HCT116 (cell line): ENCODE measurements at regions not wholly inside any gene's neighbourhood (a gene's known extent, or its start where the extent isn't known, plus 50 kb on each side); places are given as distances from the start of the nearest gene placed in this dataset.

Experiments
- ATAC-seq: fragments of 200-7000 bp; cut with Tn5 transposase; 2 replicates; pipeline ENCODE4 v1.9.1; 2020; ENCODE audit warnings: mild to moderate bottlenecking, moderate library complexity
- BruUV-seq: library from RNA; stranded (reverse); fragments of 400-500 nt; replicated peaks from 2 replicates; lab custom pipeline; 2021; lab: Mats Ljungman, UMichigan
- CTCF ChIA-PET: fragments of 300-600 bp; sonication (Branson Sonifier 250); formaldehyde crosslinking; loops from one replicate; lab custom pipeline; 2021; ENCODE audit warnings: antibody characterized with exemption; lab: Charles Lee
- POLR2A ChIA-PET: fragments of 300-600, 350-600 bp; sonication (Branson Sonifier 250); formaldehyde crosslinking; loops from one replicate; lab custom pipeline; 2021; ENCODE audit warnings: antibody characterized with exemption; lab: Charles Lee
- RAD21 ChIA-PET, 2 experiments: fragments of 300-600 bp; sonication (Branson Sonifier 250); formaldehyde crosslinking; loops; one replicate each; lab custom pipeline; 2023; ENCODE audit warnings: low total read pairs in 2 of 2; ENCODE audit not compliant: uncharacterized antibody in 2 of 2, unreplicated experiment in 2 of 2, low non-redundant PET in 1 of 2; lab: Charles Lee
- DNase-seq: peaks from one replicate; pipeline ENCODE4 v3.0.0-alpha.2; 2010; ENCODE audit warnings: low read depth, low spot score
- H2AFZ ChIP-seq: fragments of 200-600 bp; shearing (Covaris generic), sonication (generic); 2 replicates; pipeline ENCODE4 v1.6.1; 2017; ENCODE audit warnings: low read depth, mixed run types, mixed read lengths, antibody characterized with exemption, low read length; ENCODE audit not compliant: poor library complexity, severe bottlenecking
- H3K27ac ChIP-seq: 2 replicates; pipeline ENCODE4 v1.5.1; 2012; ENCODE audit warnings: low read depth, low read length
- H3K27me3 ChIP-seq: fragments of 200-600 bp; sonication (generic); 2 replicates; pipeline ENCODE4 v1.6.1; 2016; ENCODE audit warnings: mixed run types, low read length, mixed read lengths; ENCODE audit not compliant: insufficient read depth
- H3K36me3 ChIP-seq, 2 experiments: fragments of 200-500 bp in 1 of 2; fragments of 200-600 bp in 1 of 2; sonication (Bioruptor generic) in 1 of 2; sonication (generic) in 1 of 2; 2 replicates each; pipeline versions ENCODE4 v1.5.1 to v1.6.1; 2014 to 2016; ENCODE audit warnings: low read length in 2 of 2, inconsistent platforms in 1 of 2, mixed read lengths in 1 of 2, mixed run types in 1 of 2; ENCODE audit not compliant: insufficient read depth in 2 of 2, control insufficient read depth in 1 of 2
- H3K4me1 ChIP-seq, 2 experiments: fragments of 200-600 bp in 1 of 2; sonication (generic) in 1 of 2; 2 replicates each; pipeline versions ENCODE4 v1.5.1 to v1.6.1; 2012 to 2017; ENCODE audit warnings: low read length in 2 of 2, inconsistent platforms in 1 of 2, mild to moderate bottlenecking in 1 of 2, mixed read lengths in 1 of 2, mixed run types in 1 of 2, moderate library complexity in 1 of 2; ENCODE audit not compliant: insufficient read depth in 2 of 2, control insufficient read depth in 1 of 2
- H3K4me2 ChIP-seq: fragments of 200-600 bp; sonication (generic); 2 replicates; pipeline ENCODE4 v1.6.1; 2017; ENCODE audit warnings: mixed run types, low read length, mixed read lengths
- H3K4me3 ChIP-seq, 2 experiments: fragments of 200-600 bp in 1 of 2; sonication (generic) in 1 of 2; replicated peaks in 1 of 2; 2 replicates each; pipeline ENCODE4 v1.5.1; 2011 to 2016; ENCODE audit warnings: low read length in 2 of 2, control low read depth in 1 of 2, low read depth in 1 of 2, mild to moderate bottlenecking in 1 of 2, mixed read lengths in 1 of 2, mixed run types in 1 of 2
- H3K79me2 ChIP-seq: fragments of 200-600 bp; sonication (generic); 2 replicates; pipeline ENCODE4 v1.6.1; 2017; ENCODE audit warnings: mild to moderate bottlenecking, mixed run types, low read length, moderate library complexity, mixed read lengths; ENCODE audit not compliant: insufficient read depth
- H3K9ac ChIP-seq: fragments of 200-600 bp; sonication (generic); 2 replicates; pipeline ENCODE4 v1.6.1; 2016; ENCODE audit warnings: low read length, mixed read lengths
- H3K9me2 ChIP-seq: fragments of 200-600 bp; sonication (generic), shearing (Covaris generic); 2 replicates; pipeline ENCODE4 v1.6.1; 2017; ENCODE audit warnings: mixed run types, mild to moderate bottlenecking, moderate library complexity; ENCODE audit not compliant: insufficient read depth
- H3K9me3 ChIP-seq, 2 experiments: fragments of 200-500 bp in 1 of 2; fragments of 200-600 bp in 1 of 2; sonication (Bioruptor generic) in 1 of 2; sonication (generic) in 1 of 2; 2 replicates each; pipeline ENCODE4 v1.6.1; 2014 to 2017; ENCODE audit warnings: low read length in 2 of 2, mixed read lengths in 2 of 2, inconsistent platforms in 1 of 2, low read depth in 1 of 2, mild to moderate bottlenecking in 1 of 2, mixed run types in 1 of 2, moderate library complexity in 1 of 2; ENCODE audit not compliant: control insufficient read depth in 1 of 2, insufficient read depth in 1 of 2
- H4K20me1 ChIP-seq: fragments of 200-600 bp; sonication (generic), shearing (Covaris generic); 2 replicates; pipeline ENCODE4 v1.6.1; 2017; ENCODE audit warnings: mixed run types, mild to moderate bottlenecking, moderate library complexity; ENCODE audit not compliant: insufficient read depth
- CBX3 ChIP-seq: IDR thresholded peaks from 2 replicates; pipeline ENCODE4 v1.6.1; 2012; ENCODE audit warnings: low read depth
- CEBPB ChIP-seq: IDR thresholded peaks from 2 replicates; pipeline ENCODE4 v1.6.1; 2012; ENCODE audit warnings: low read depth
- CTCF ChIP-seq, 3 experiments: fragments of 200-600 bp in 1 of 3; sonication (generic) in 1 of 3; IDR thresholded peaks in 2 of 3; conservative IDR thresholded peaks in 1 of 3; 2 replicates each; pipeline ENCODE4 v1.5.1; 2012 to 2017; ENCODE audit warnings: low read depth in 2 of 3, low read length in 2 of 3, antibody characterized with exemption in 1 of 3, borderline replicate concordance in 1 of 3, control low read depth in 1 of 3, mild to moderate bottlenecking in 1 of 3, mixed read lengths in 1 of 3, mixed run types in 1 of 3, moderate library complexity in 1 of 3; ENCODE audit not compliant: insufficient read depth in 1 of 3
- EGR1 ChIP-seq: IDR thresholded peaks from 2 replicates; pipeline ENCODE4 v1.6.1; 2012; ENCODE audit warnings: low read depth
- ELF1 ChIP-seq: IDR thresholded peaks from 2 replicates; pipeline ENCODE4 v1.6.1; 2012; ENCODE audit warnings: low read depth, borderline replicate concordance
- EZH2phosphoT487 ChIP-seq: fragments of 200-600 bp; IDR thresholded peaks from 2 replicates; pipeline ENCODE4 v1.6.1; 2018; ENCODE audit warnings: antibody characterized with exemption, borderline replicate concordance
- JUND ChIP-seq: IDR thresholded peaks from 2 replicates; pipeline ENCODE4 v1.6.1; 2012
- POLR2AphosphoS5 ChIP-seq: IDR thresholded peaks from 2 replicates; pipeline ENCODE4 v1.6.1; 2011; ENCODE audit warnings: mild to moderate bottlenecking, low read depth, low read length, moderate library complexity
- SP1 ChIP-seq: IDR thresholded peaks from 2 replicates; pipeline ENCODE4 v1.6.1; 2012; ENCODE audit warnings: low read depth
- YY1 ChIP-seq: IDR thresholded peaks from 2 replicates; pipeline ENCODE4 v1.6.1; 2011; ENCODE audit warnings: low read length, low read depth, moderate library complexity, mild to moderate bottlenecking; ENCODE audit not compliant: insufficient replicate concordance; ENCODE audit errors: extremely low read depth
- ZBTB33 ChIP-seq: IDR thresholded peaks from 2 replicates; pipeline ENCODE4 v1.6.1; 2011; ENCODE audit warnings: mild to moderate bottlenecking, low read length, moderate library complexity; ENCODE audit not compliant: insufficient replicate concordance; ENCODE audit errors: extremely low read depth
- ZFX ChIP-seq: fragments of 450-650 bp; IDR thresholded peaks from 2 replicates; pipeline ENCODE4 v1.6.1; 2017
- ZNF274 ChIP-seq: fragments of 200-500 bp; sonication (Bioruptor generic); IDR thresholded peaks from 2 replicates; pipeline ENCODE4 v1.6.1; 2014; ENCODE audit warnings: mild to moderate bottlenecking, low read depth, low read length, inconsistent platforms
- intact Hi-C: fragments of 100-400 bp; cut with micrococcal nuclease; formaldehyde crosslinking; loops from 2 replicates; pipeline ENCODE4 v1.10.0; 2022

GRCh38 chr11:104333977-104334376, 170.0 kb upstream of the PDGFD start:
- H3K9me3 ChIP-seq: no peaks in the 10 kb centered on the region
- H3K4me2 ChIP-seq: no peak overlapping the region
- no peak overlapping the region for H3K27ac ChIP-seq
- intact Hi-C loops: no loop called here
- no peaks in the 10 kb centered on the region for H3K79me2 ChIP-seq
- H3K9ac ChIP-seq: no peak overlapping the region
- TF ChIP-seq YY1 (peak; percentile 23), CEBPB (no peak), CTCF (IDR thresholded peaks at IDR 0.05 in 2 of 3, conservative IDR thresholded peaks at IDR 0.05 in 1 of 3; ENCODE audit: borderline replicate concordance in 1 of 3, insufficient read depth in 1 of 3, low read depth in 2 of 3, low read length in 2 of 3) (peak in 2 of 3 experiments; percentile 48 to 54; a peak in 4 of 6 replicates)
- H3K9me2 ChIP-seq: no peaks in the 10 kb centered on the region
- no peaks in the 10 kb centered on the region for H3K36me3 ChIP-seq
- no TSS peak for BruUV-seq
- DNase-seq (peak; percentile 7), ATAC-seq (no peak)
- H2AFZ ChIP-seq: no peak overlapping the region
- no peak overlapping the region for H3K4me3 ChIP-seq
- no peaks in the 10 kb centered on the region for H3K4me1 ChIP-seq
- POLR2A ChIA-PET: no interaction called here
- H4K20me1 ChIP-seq: no peaks in the 10 kb centered on the region
- RAD21 ChIA-PET: no interaction called here
- H3K27me3 ChIP-seq: no peaks in the 10 kb centered on the region
- CTCF ChIA-PET: no interaction called here

- ChIA-PET POLR2A (no interaction called here), RAD21 (no interaction called here), CTCF (interaction anchor here (0.8 to 1.6 kb wide), 5 partner anchors 9 to 1531 kb away, joined by 3 to 5 read pairs (median 4); no protein-coding TSS in a partner anchor)
- no peaks in the 10 kb centered on the region for H3K9me2 ChIP-seq
- no peaks in the 10 kb centered on the region for H4K20me1 ChIP-seq
- no peaks in the 10 kb centered on the region for H3K4me1 ChIP-seq
- no peak overlapping the region for H3K4me3 ChIP-seq
- H3K27me3 ChIP-seq: no peaks in the 10 kb centered on the region
- no peaks in the 10 kb centered on the region for H3K36me3 ChIP-seq
- ATAC-seq (peak; percentile 82), DNase-seq (peak; percentile 32)
- no peak overlapping the region for H3K4me2 ChIP-seq
- H3K27ac ChIP-seq: no peak overlapping the region
- H2AFZ ChIP-seq: no peak overlapping the region
- intact Hi-C loops: no loop called here
- H3K79me2 ChIP-seq: no peaks in the 10 kb centered on the region
- no TSS peak for BruUV-seq
- H3K9me3 ChIP-seq: no peaks in the 10 kb centered on the region
- H3K9ac ChIP-seq: no peak overlapping the region
- no peak for TF ChIP-seq ZNF274
- TF ChIP-seq ZFX: no peak
- TF ChIP-seq EZH2phosphoT487: no peak
- TF ChIP-seq CBX3: 0 out of 2 replicates have a peak, but pooled peaks have one; percentile 44
- no peak for TF ChIP-seq ZBTB33
- no peak for TF ChIP-seq SP1
- TF ChIP-seq CTCF (IDR thresholded peaks at IDR 0.05 in 2 of 3, conservative IDR thresholded peaks at IDR 0.05 in 1 of 3; ENCODE audit: borderline replicate concordance in 1 of 3, insufficient read depth in 1 of 3, low read depth in 2 of 3, low read length in 2 of 3): peak; percentile 14 to 71 (median 70); a peak in 4 of 6 replicates
- no peak for TF ChIP-seq POLR2AphosphoS5
- no peak for TF ChIP-seq ELF1
- no peak for TF ChIP-seq EGR1
- TF ChIP-seq CEBPB: no peak
- TF ChIP-seq JUND: no peak
Observed at GRCh38 chr11:104332110-104332509, 168.2 kb upstream of the PDGFD start.
